ENCODE measurements at regions not wholly inside any gene's neighbourhood (a gene's known extent, or its start where the extent isn't known, plus 50 kb on each side); places are given as distances from the start of the nearest gene placed in this dataset.

- ChIA-PET POLR2A (no interaction called here), CTCF (ENCODE audit: low intra/inter-chr PET ratio, low total read pairs) (no interaction called here)
- Histone ChIP-seq H3K4me2 (ENCODE audit: low read depth, low read length) (no peak overlapping the region), H4K20me1 (ENCODE audit: insufficient read depth, low read length) (no peaks in the 10 kb centered on the region), H2AFZ (ENCODE audit: low read length) (no peak overlapping the region), H3K4me1 (ENCODE audit: insufficient read depth, low read length) (no peaks in the 10 kb centered on the region), H3K79me2 (ENCODE audit: insufficient read depth, low read length) (no peaks in the 10 kb centered on the region), H3K36me3 (replicated peaks in 1 of 2; ENCODE audit: control insufficient read depth in 1 of 2, insufficient read depth in 2 of 2, low read length in 2 of 2) (no peaks in the 10 kb centered on the region), H3K9ac (ENCODE audit: insufficient read depth, low read depth, low read length) (no peak overlapping the region), H3K27me3 (ENCODE audit: control insufficient read depth in 1 of 2, insufficient read depth in 2 of 2, low read length in 2 of 2) (peaks cover 0 to 7% of the 10 kb centered on the region in 2 experiments; a peak in 1 of 5 replicates), H3K27ac (ENCODE audit: extremely low read length, insufficient read depth, low read length) (no peak overlapping the region), H3K4me3 (replicated peaks in 1 of 3; ENCODE audit: insufficient read depth in 1 of 3, low read depth in 2 of 3, low read length in 3 of 3) (no peak overlapping the region), H3K9me3 (ENCODE audit: low read length) (no peaks in the 10 kb centered on the region)
- no TSS peak for BruUV-seq (replicated peaks)
- TF ChIP-seq ZNF713 (CRISPR knock-in tag; IDR thresholded peaks at IDR 0.05) (no peak), ZNF75D (CRISPR knock-in tag; IDR thresholded peaks at IDR 0.05; ENCODE audit: borderline replicate concordance) (no peak), ZHX1 (CRISPR knock-in tag; IDR thresholded peaks at IDR 0.05; ENCODE audit: low read depth) (no peak), KDM1A (CRISPR knock-in tag; IDR thresholded peaks at IDR 0.05) (no peak), NFE2L1 (CRISPR knock-in tag; IDR thresholded peaks at IDR 0.05; ENCODE audit: borderline replicate concordance) (no peak), MYC (CRISPR knock-in tag; IDR thresholded peaks at IDR 0.05; ENCODE audit: borderline replicate concordance) (no peak), FOXK2 (IDR thresholded peaks at IDR 0.05) (no peak), ZNF782 (CRISPR knock-in tag; IDR thresholded peaks at IDR 0.05; ENCODE audit: borderline replicate concordance) (no peak), SMAD1 (CRISPR knock-in tag; IDR thresholded peaks at IDR 0.05; ENCODE audit: borderline replicate concordance, low read depth) (no peak), ZNF24 (IDR thresholded peaks at IDR 0.05) (no peak), ATF7 (IDR thresholded peaks at IDR 0.05) (no peak), ATF7 (CRISPR knock-in tag; IDR thresholded peaks at IDR 0.05) (no peak), ZNF557 (CRISPR knock-in tag; IDR thresholded peaks at IDR 0.05) (no peak)
- TF ChIP-seq, protein P1, sequence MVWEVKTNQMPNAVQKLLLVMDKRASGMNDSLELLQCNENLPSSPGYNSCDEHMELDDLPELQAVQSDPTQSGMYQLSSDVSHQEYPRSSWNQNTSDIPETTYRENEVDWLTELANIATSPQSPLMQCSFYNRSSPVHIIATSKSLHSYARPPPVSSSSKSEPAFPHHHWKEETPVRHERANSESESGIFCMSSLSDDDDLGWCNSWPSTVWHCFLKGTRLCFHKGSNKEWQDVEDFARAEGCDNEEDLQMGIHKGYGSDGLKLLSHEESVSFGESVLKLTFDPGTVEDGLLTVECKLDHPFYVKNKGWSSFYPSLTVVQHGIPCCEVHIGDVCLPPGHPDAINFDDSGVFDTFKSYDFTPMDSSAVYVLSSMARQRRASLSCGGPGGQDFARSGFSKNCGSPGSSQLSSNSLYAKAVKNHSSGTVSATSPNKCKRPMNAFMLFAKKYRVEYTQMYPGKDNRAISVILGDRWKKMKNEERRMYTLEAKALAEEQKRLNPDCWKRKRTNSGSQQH (CRISPR knock-in tag; IDR thresholded peaks at IDR 0.05; ENCODE audit: low read depth), result no peak
- TF ChIP-seq, protein P2, sequence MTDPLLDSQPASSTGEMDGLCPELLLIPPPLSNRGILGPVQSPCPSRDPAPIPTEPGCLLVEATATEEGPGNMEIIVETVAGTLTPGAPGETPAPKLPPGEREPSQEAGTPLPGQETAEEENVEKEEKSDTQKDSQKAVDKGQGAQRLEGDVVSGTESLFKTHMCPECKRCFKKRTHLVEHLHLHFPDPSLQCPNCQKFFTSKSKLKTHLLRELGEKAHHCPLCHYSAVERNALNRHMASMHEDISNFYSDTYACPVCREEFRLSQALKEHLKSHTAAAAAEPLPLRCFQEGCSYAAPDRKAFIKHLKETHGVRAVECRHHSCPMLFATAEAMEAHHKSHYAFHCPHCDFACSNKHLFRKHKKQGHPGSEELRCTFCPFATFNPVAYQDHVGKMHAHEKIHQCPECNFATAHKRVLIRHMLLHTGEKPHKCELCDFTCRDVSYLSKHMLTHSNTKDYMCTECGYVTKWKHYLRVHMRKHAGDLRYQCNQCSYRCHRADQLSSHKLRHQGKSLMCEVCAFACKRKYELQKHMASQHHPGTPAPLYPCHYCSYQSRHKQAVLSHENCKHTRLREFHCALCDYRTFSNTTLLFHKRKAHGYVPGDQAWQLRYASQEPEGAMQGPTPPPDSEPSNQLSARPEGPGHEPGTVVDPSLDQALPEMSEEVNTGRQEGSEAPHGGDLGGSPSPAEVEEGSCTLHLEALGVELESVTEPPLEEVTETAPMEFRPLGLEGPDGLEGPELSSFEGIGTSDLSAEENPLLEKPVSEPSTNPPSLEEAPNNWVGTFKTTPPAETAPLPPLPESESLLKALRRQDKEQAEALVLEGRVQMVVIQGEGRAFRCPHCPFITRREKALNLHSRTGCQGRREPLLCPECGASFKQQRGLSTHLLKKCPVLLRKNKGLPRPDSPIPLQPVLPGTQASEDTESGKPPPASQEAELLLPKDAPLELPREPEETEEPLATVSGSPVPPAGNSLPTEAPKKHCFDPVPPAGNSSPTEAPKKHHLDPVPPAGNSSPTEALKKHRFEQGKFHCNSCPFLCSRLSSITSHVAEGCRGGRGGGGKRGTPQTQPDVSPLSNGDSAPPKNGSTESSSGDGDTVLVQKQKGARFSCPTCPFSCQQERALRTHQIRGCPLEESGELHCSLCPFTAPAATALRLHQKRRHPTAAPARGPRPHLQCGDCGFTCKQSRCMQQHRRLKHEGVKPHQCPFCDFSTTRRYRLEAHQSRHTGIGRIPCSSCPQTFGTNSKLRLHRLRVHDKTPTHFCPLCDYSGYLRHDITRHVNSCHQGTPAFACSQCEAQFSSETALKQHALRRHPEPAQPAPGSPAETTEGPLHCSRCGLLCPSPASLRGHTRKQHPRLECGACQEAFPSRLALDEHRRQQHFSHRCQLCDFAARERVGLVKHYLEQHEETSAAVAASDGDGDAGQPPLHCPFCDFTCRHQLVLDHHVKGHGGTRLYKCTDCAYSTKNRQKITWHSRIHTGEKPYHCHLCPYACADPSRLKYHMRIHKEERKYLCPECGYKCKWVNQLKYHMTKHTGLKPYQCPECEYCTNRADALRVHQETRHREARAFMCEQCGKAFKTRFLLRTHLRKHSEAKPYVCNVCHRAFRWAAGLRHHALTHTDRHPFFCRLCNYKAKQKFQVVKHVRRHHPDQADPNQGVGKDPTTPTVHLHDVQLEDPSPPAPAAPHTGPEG (CRISPR knock-in tag; IDR thresholded peaks at IDR 0.05), result no peak
- ATAC-seq (no peak), FAIRE-seq (no peak), DNase-seq (ENCODE audit: low spot score) (no peak)
- intact Hi-C loops (cut with micrococcal nuclease; ENCODE audit: unreplicated experiment) (no loop called here), in situ Hi-C loops (cut with HindIII; ENCODE audit: extremely low pct_ligation_motif_present, low pct_unique_long_range_greater_than_20kb) (no loop called here)
- 44% methylated on average over 1 of the region's 1 CpG for WGBS (ENCODE audit: low lambda C conversion rate)
Measured at GRCh38 chr5:143898381-143898780, 86.4 kb downstream of the HMHB1 start.

Data from HepG2 (cell line).